ENCODE measurements at regions not wholly inside any gene's neighbourhood (a gene's known extent, or its start where the extent isn't known, plus 50 kb on each side); places are given as distances from the start of the nearest gene placed in this dataset.
"Not testable (repeated sequence)": the region's sequence is repeated elsewhere in the genome, so short reads cannot be mapped to it uniquely, and the experiment has no call there.

GRCh38 chr1:120541394-120541793 lies 126.6 kb downstream of the NBPF8 start:
- TF ChIP-seq POLR2AphosphoS5, CTCF, EP300 (IDR thresholded peaks at IDR 0.05): not testable (repeated sequence)

All from stomach (tissue), 4 donors.